A673 (cell line): ENCODE measurements at regions not wholly inside any gene's neighbourhood (a gene's known extent, or its start where the extent isn't known, plus 50 kb on each side); places are given as distances from the start of the nearest gene placed in this dataset.
A peak's percentile ranks its signal among the peaks of the same experiment; 100 is the strongest.

Source experiments
- BruUV-seq: library from RNA; stranded (reverse); fragments of 400-500 nt; replicated peaks from 2 replicates; lab custom pipeline; 2021; lab: Mats Ljungman, UMichigan
- CTCF ChIA-PET: fragments of 300-600 bp; sonication (Branson Sonifier 250); formaldehyde crosslinking; loops from one replicate; lab custom pipeline; 2022; ENCODE audit warnings: antibody characterized with exemption; lab: Charles Lee
- POLR2A ChIA-PET: fragments of 300-600 bp; sonication (Branson Sonifier 250); formaldehyde crosslinking; loops from one replicate; lab custom pipeline; 2022; ENCODE audit warnings: antibody characterized with exemption; ENCODE audit not compliant: low non-redundant PET; lab: Charles Lee
- DNase-seq: peaks from one replicate; pipeline ENCODE4 v3.0.0-alpha.2; 2015; ENCODE audit warnings: low spot score
- H3K27ac ChIP-seq: fragments of 200-600 bp; sonication (generic); 2 replicates; pipeline ENCODE4 v1.5.1; 2016; ENCODE audit warnings: mixed run types, low read depth, mild to moderate bottlenecking, mixed read lengths, antibody characterized with exemption, low read length; ENCODE audit not compliant: poor library complexity, severe bottlenecking
- H3K27me3 ChIP-seq: fragments of 200-600 bp; sonication (generic); replicated peaks from 2 replicates; pipeline ENCODE4 v1.6.1; 2017; ENCODE audit warnings: mixed run types, low read depth, mild to moderate bottlenecking, mixed read lengths, antibody characterized with exemption, low read length; ENCODE audit not compliant: insufficient read depth, poor library complexity
- H3K36me3 ChIP-seq: fragments of 200-600 bp; sonication (generic); 2 replicates; pipeline ENCODE4 v1.6.1; 2016; ENCODE audit warnings: mixed run types, mild to moderate bottlenecking, mixed read lengths, antibody characterized with exemption, low read length; ENCODE audit not compliant: insufficient read depth, poor library complexity, severe bottlenecking
- H3K4me1 ChIP-seq: fragments of 200-600 bp; sonication (generic); 2 replicates; pipeline ENCODE4 v1.6.1; 2017; ENCODE audit warnings: mixed run types, mild to moderate bottlenecking, mixed read lengths, antibody characterized with exemption, low read length; ENCODE audit not compliant: insufficient read depth, poor library complexity, severe bottlenecking
- H3K4me3 ChIP-seq: fragments of 200-600 bp; sonication (generic); 2 replicates; pipeline ENCODE4 v1.5.1; 2016; ENCODE audit warnings: low read depth, mixed run types, mild to moderate bottlenecking, mixed read lengths, low read length; ENCODE audit not compliant: poor library complexity, severe bottlenecking
- H3K9me3 ChIP-seq: fragments of 200-600 bp; sonication (generic); 2 replicates; pipeline ENCODE4 v1.6.1; 2016; ENCODE audit warnings: mixed run types, low read depth, mild to moderate bottlenecking, mixed read lengths, antibody characterized with exemption, low read length; ENCODE audit not compliant: poor library complexity, severe bottlenecking
- CTCF ChIP-seq: fragments of 300-800, 200-600 bp; sonication (generic); conservative IDR thresholded peaks from 2 replicates; pipeline ENCODE4 v1.5.1; 2017; ENCODE audit warnings: low read depth, mild to moderate bottlenecking, antibody characterized with exemption, low read length, moderate library complexity, mixed read lengths
- EZH2 ChIP-seq: fragments of 200-600 bp; sonication (generic); IDR thresholded peaks from 2 replicates; pipeline ENCODE4 v1.6.1; 2017; ENCODE audit warnings: borderline replicate concordance, low read depth, mild to moderate bottlenecking, mixed read lengths, antibody characterized with exemption, low read length; ENCODE audit not compliant: poor library complexity, severe bottlenecking
- intact Hi-C: fragments of 100-400 bp; cut with micrococcal nuclease; formaldehyde crosslinking; loops from one replicate; pipeline ENCODE4 v1.10.0; 2022; ENCODE audit not compliant: unreplicated experiment

- H3K27me3 ChIP-seq = no peaks in the 10 kb centered on the region
- DNase-seq = no peak
- POLR2A ChIA-PET = no interaction called here
- TF ChIP-seq CTCF (no peak), EZH2 (no peak)
- no peaks in the 10 kb centered on the region for H3K36me3 ChIP-seq
- CTCF ChIA-PET = no interaction called here
- intact Hi-C loops = no loop called here
- no peak overlapping the region for H3K27ac ChIP-seq
- no peaks in the 10 kb centered on the region for H3K4me1 ChIP-seq
- H3K4me3 ChIP-seq = no peak overlapping the region
- BruUV-seq = no TSS peak
- no peaks in the 10 kb centered on the region for H3K9me3 ChIP-seq
Measured at GRCh38 chr7:46356371-46356770, 435.3 kb upstream of the IGFBP3 start.

- no peaks in the 10 kb centered on the region for H3K9me3 ChIP-seq
- CTCF ChIA-PET = no interaction called here
Measured at GRCh38 chr7:46355331-46355730, 434.3 kb upstream of the IGFBP3 start.

GRCh38 chr7:46352004-46352954, 431.2 kb upstream of the IGFBP3 start:
- intact Hi-C loops = loop anchor here (5.0 kb wide), 1 partner anchor 430 kb away; the partner anchor contains the start of gene IGFBP3
- Histone ChIP-seq H3K27me3 (no peaks in the 10 kb centered on the region), H3K4me1 (no peaks in the 10 kb centered on the region), H3K9me3 (no peaks in the 10 kb centered on the region), H3K36me3 (no peaks in the 10 kb centered on the region), H3K4me3 (no peak overlapping the region), H3K27ac (no peak overlapping the region)
- ChIA-PET POLR2A (no interaction called here), CTCF (no interaction called here)
- peak; percentile 33 for DNase-seq
- no peak for TF ChIP-seq EZH2
- peak; percentile 49 for TF ChIP-seq CTCF
- no TSS peak for BruUV-seq

More at GRCh38 chr7:46355331-46355730, 434.3 kb upstream of the IGFBP3 start:
- POLR2A ChIA-PET = no interaction called here
- intact Hi-C loops = no loop called here
- Histone ChIP-seq H3K4me1 (no peaks in the 10 kb centered on the region), H3K36me3 (no peaks in the 10 kb centered on the region), H3K27ac (no peak overlapping the region), H3K4me3 (no peak overlapping the region), H3K27me3 (no peaks in the 10 kb centered on the region)
- no peak for TF ChIP-seq EZH2
- TF ChIP-seq CTCF = no peak
- DNase-seq = no peak
- no TSS peak for BruUV-seq
